Sigmoid colon (tissue), 4 donors: ENCODE measurements at regions not wholly inside any gene's neighbourhood (a gene's known extent, or its start where the extent isn't known, plus 50 kb on each side); places are given as distances from the start of the nearest gene placed in this dataset.

Source experiments
- EP300 ChIP-seq, 4 donors: sonication (generic); formaldehyde crosslinking; IDR thresholded peaks; one replicate each; pipeline ENCODE4 v1.6.1; 2017; ENCODE audit warnings: antibody characterized with exemption in 4 of 4
- POLR2A ChIP-seq, 2 donors: fragments of 450-650 bp; IDR thresholded peaks; one replicate each; pipeline ENCODE4 v1.6.1; 2016; ENCODE audit warnings: antibody characterized with exemption in 2 of 2, mild to moderate bottlenecking in 2 of 2, moderate library complexity in 2 of 2
- POLR2AphosphoS5 ChIP-seq, 4 donors: sonication (generic); formaldehyde crosslinking; IDR thresholded peaks; one replicate each; pipeline ENCODE4 v1.6.1; 2017; ENCODE audit warnings: antibody characterized with exemption in 4 of 4
- TF ChIP-seq, protein P1 (sequence below), 4 experiments: fragments of 450-650 bp in 3 of 4; fragments of 200-600 bp in 1 of 4; IDR thresholded peaks; one replicate each; pipeline ENCODE4 v1.5.1; 2016 to 2019; ENCODE audit warnings: antibody characterized with exemption in 4 of 4, mild to moderate bottlenecking in 3 of 4, moderate library complexity in 2 of 4

DNA sequence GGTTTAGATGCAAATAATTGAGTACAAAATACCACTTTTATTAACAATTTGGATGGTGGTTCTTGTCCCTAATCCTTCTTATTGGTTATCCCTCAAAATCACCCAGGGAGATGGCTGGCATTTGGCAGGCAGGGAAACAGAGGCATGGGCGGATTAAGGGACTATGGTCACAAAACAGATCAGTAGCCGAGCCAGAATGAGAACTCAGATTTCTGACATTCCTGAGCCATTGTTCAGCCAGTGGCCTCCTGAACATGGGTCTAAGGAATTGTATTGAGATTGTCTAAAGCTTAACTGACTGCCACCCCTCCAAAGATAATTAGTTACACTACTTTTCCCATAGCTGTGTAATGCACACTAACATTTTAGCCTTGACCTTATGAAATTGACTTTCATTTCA lies 88.4 kb downstream of the CHD9NB start:
- TF ChIP-seq, protein P1, sequence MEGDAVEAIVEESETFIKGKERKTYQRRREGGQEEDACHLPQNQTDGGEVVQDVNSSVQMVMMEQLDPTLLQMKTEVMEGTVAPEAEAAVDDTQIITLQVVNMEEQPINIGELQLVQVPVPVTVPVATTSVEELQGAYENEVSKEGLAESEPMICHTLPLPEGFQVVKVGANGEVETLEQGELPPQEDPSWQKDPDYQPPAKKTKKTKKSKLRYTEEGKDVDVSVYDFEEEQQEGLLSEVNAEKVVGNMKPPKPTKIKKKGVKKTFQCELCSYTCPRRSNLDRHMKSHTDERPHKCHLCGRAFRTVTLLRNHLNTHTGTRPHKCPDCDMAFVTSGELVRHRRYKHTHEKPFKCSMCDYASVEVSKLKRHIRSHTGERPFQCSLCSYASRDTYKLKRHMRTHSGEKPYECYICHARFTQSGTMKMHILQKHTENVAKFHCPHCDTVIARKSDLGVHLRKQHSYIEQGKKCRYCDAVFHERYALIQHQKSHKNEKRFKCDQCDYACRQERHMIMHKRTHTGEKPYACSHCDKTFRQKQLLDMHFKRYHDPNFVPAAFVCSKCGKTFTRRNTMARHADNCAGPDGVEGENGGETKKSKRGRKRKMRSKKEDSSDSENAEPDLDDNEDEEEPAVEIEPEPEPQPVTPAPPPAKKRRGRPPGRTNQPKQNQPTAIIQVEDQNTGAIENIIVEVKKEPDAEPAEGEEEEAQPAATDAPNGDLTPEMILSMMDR (IDR thresholded peaks at IDR 0.05) = no peak
- TF ChIP-seq POLR2AphosphoS5 (IDR thresholded peaks at IDR 0.05) (no peak), EP300 (IDR thresholded peaks at IDR 0.05) (no peak), POLR2A (IDR thresholded peaks at IDR 0.05) (no peak)
